VCaP (cell line): ENCODE measurements at regions not wholly inside any gene's neighbourhood (a gene's known extent, or its start where the extent isn't known, plus 50 kb on each side); places are given as distances from the start of the nearest gene placed in this dataset.

Source experiments
- H3K27ac ChIP-seq: fragments of 450-650 bp; 2 replicates; pipeline ENCODE4 v1.5.1; 2017
- TF ChIP-seq, protein P1 (sequence below): fragments of 450-650 bp; conservative IDR thresholded peaks from 2 replicates; pipeline ENCODE4 v1.5.1; 2017; ENCODE audit warnings: mild to moderate bottlenecking, moderate library complexity

DNA sequence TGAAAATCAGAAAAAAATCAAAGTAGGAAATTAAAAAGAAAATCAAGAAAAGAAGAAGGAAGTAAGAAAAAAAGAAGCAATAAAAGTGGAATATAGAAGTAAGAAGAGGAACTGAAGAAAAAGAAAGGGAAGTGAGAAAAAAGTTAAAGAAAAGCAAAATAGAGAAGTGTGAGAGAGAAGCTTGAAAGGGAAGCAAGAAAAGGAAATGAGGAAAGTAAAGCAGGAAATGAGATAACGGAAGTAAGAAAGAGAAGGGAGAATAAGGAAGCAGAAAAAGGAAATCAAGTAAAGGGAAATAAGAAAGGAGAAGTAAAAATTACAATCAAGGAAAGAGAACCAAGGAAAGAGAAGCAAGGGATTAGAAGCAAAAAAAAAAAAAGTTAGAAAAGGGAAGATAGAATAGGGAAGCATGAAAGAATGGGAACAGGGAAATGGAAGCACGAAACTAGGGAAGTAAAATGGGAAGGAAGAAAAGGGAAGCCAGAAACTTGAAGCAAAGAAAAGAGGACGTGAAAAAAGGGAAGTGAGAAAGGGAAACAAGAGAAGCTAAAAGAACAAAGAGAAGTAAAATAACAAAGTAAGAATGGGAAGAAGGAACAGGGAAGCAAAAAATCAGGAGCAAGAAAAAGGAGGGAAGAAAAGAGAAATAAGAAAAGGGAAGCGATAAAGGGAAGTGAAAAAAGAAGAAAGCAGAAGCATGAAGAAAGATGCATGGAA is 243.3 kb upstream of the NCKAP5 start:
- TF ChIP-seq, protein P1, sequence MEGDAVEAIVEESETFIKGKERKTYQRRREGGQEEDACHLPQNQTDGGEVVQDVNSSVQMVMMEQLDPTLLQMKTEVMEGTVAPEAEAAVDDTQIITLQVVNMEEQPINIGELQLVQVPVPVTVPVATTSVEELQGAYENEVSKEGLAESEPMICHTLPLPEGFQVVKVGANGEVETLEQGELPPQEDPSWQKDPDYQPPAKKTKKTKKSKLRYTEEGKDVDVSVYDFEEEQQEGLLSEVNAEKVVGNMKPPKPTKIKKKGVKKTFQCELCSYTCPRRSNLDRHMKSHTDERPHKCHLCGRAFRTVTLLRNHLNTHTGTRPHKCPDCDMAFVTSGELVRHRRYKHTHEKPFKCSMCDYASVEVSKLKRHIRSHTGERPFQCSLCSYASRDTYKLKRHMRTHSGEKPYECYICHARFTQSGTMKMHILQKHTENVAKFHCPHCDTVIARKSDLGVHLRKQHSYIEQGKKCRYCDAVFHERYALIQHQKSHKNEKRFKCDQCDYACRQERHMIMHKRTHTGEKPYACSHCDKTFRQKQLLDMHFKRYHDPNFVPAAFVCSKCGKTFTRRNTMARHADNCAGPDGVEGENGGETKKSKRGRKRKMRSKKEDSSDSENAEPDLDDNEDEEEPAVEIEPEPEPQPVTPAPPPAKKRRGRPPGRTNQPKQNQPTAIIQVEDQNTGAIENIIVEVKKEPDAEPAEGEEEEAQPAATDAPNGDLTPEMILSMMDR = no peak
- no peak overlapping the region for H3K27ac ChIP-seq

GRCh38 chr2:133812826-133813617 is 244.8 kb upstream of the NCKAP5 start:
- TF ChIP-seq, protein P1 = no peak

GRCh38 chr2:133814890-133815289 is 246.6 kb upstream of the NCKAP5 start:
- TF ChIP-seq, protein P1 = no peak
- no peak overlapping the region for H3K27ac ChIP-seq

More at GRCh38 chr2:133812826-133813617, 244.8 kb upstream of the NCKAP5 start:
- no peak overlapping the region for H3K27ac ChIP-seq

DNA sequence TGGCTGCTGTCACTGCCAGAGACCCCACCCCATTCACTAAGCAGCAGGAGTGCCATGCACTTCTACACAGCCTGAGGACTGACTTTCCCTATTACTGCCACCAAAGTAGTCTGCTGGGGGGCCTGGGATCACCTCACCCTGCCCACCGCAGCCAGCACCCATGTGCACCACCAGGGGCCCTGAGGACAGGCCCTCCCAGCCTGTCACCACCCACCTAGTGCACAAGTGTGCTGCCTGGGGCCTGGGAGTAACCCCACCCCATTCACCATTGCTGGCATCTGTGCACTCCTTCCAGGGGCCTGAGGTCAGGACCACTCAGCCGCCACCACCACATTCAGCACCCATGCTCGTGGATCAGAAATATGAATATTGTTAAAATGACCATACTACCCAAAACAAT is 247.8 kb upstream of the NCKAP5 start:
- H3K27ac ChIP-seq = no peak overlapping the region
- TF ChIP-seq, protein P1 = no peak

GRCh38 chr2:133817680-133818566 is 249.7 kb upstream of the NCKAP5 start:
- H3K27ac ChIP-seq = peak overlapping the region; percentile 13; the same call in 1 of the 2 replicates
- TF ChIP-seq, protein P1 = no peak

- peak overlapping the region; percentile 13; the same call in 1 of the 2 replicates for H3K27ac ChIP-seq
- TF ChIP-seq, protein P1 = no peak
These were observed 250.4 kb upstream of the NCKAP5 start for GRCh38 chr2:133818661-133819060.
